Activated T-helper 17 cell treated with anti-CD3 and anti-CD28 coated beads, Interleukin-2, amount 50 U/mL, for 72 hours (primary cell): ENCODE measurements at regions not wholly inside any gene's neighbourhood (a gene's known extent, or its start where the extent isn't known, plus 50 kb on each side); places are given as distances from the start of the nearest gene placed in this dataset.

Source experiments
- ATAC-seq: fragments of 150-1000 bp; cut with Tn5 transposase; replicated peaks from 2 replicates; pipeline ENCODE4 v1.10.0; 2021; ENCODE audit warnings: mild to moderate bottlenecking, moderate library complexity
- H3K27ac Mint-ChIP-seq: one replicate; pipeline ENCODE4 v1.8.0; 2022; ENCODE audit warnings: mixed read lengths
- H3K27me3 Mint-ChIP-seq: one replicate; pipeline ENCODE4 v1.8.0; 2022; ENCODE audit warnings: mixed read lengths
- H3K36me3 Mint-ChIP-seq: one replicate; pipeline ENCODE4 v1.8.0; 2022; ENCODE audit warnings: low read depth, mild to moderate bottlenecking, mixed read lengths
- H3K4me1 Mint-ChIP-seq: one replicate; pipeline ENCODE4 v1.8.0; 2022; ENCODE audit warnings: mixed read lengths
- H3K4me3 Mint-ChIP-seq: one replicate; pipeline ENCODE4 v1.8.0; 2022; ENCODE audit warnings: mild to moderate bottlenecking, mixed read lengths
- H3K9me3 Mint-ChIP-seq: one replicate; pipeline ENCODE4 v1.8.0; 2022; ENCODE audit warnings: mixed read lengths

GRCh38 chr17:63094631-63095030, 128.6 kb downstream of the TANC2 start:
- no peaks in the 10 kb centered on the region for H3K4me1 Mint-ChIP-seq
- no peak overlapping the region for H3K4me3 Mint-ChIP-seq
- ATAC-seq = no peak
- peaks cover 7% of the 10 kb centered on the region for H3K36me3 Mint-ChIP-seq
- H3K9me3 Mint-ChIP-seq = no peaks in the 10 kb centered on the region
- no peak overlapping the region for H3K27ac Mint-ChIP-seq
- no peaks in the 10 kb centered on the region for H3K27me3 Mint-ChIP-seq

GRCh38 chr17:63095459-63095858, 129.4 kb downstream of the TANC2 start:
- Mint-ChIP-seq H3K4me3 (no peak overlapping the region), H3K36me3 (peaks cover 7% of the 10 kb centered on the region), H3K27ac (no peak overlapping the region), H3K4me1 (no peaks in the 10 kb centered on the region), H3K9me3 (no peaks in the 10 kb centered on the region), H3K27me3 (no peaks in the 10 kb centered on the region)
- ATAC-seq = no peak

- Mint-ChIP-seq H3K4me1 (no peaks in the 10 kb centered on the region), H3K36me3 (peaks cover 7% of the 10 kb centered on the region), H3K27ac (no peak overlapping the region), H3K4me3 (no peak overlapping the region), H3K9me3 (no peaks in the 10 kb centered on the region), H3K27me3 (no peaks in the 10 kb centered on the region)
- no peak for ATAC-seq
Observed at GRCh38 chr17:63095879-63096278, 129.8 kb downstream of the TANC2 start.

GRCh38 chr17:63096426-63096825, 130.4 kb downstream of the TANC2 start:
- peaks cover 8% of the 10 kb centered on the region for H3K36me3 Mint-ChIP-seq
- no peak for ATAC-seq
- H3K9me3 Mint-ChIP-seq = no peaks in the 10 kb centered on the region
- H3K27ac Mint-ChIP-seq = no peak overlapping the region
- no peaks in the 10 kb centered on the region for H3K27me3 Mint-ChIP-seq
- no peaks in the 10 kb centered on the region for H3K4me1 Mint-ChIP-seq
- H3K4me3 Mint-ChIP-seq = no peak overlapping the region

GRCh38 chr17:63099425-63099824, 133.4 kb downstream of the TANC2 start:
- no peak overlapping the region for H3K27ac Mint-ChIP-seq
- peaks cover 12% of the 10 kb centered on the region for H3K36me3 Mint-ChIP-seq
- H3K4me1 Mint-ChIP-seq = no peaks in the 10 kb centered on the region
- no peaks in the 10 kb centered on the region for H3K27me3 Mint-ChIP-seq
- no peaks in the 10 kb centered on the region for H3K9me3 Mint-ChIP-seq
- no peak for ATAC-seq
- H3K4me3 Mint-ChIP-seq = no peak overlapping the region

- no peaks in the 10 kb centered on the region for H3K27me3 Mint-ChIP-seq
- no peaks in the 10 kb centered on the region for H3K4me1 Mint-ChIP-seq
- H3K9me3 Mint-ChIP-seq = no peaks in the 10 kb centered on the region
- H3K27ac Mint-ChIP-seq = no peak overlapping the region
- ATAC-seq = no peak
- H3K36me3 Mint-ChIP-seq = peaks cover 12% of the 10 kb centered on the region
- H3K4me3 Mint-ChIP-seq = no peak overlapping the region
Observed at GRCh38 chr17:63102034-63102433, 136.0 kb downstream of the TANC2 start.

- Mint-ChIP-seq H3K4me3 (no peak overlapping the region), H3K27ac (no peak overlapping the region), H3K9me3 (no peaks in the 10 kb centered on the region), H3K27me3 (no peaks in the 10 kb centered on the region), H3K36me3 (peaks cover 6% of the 10 kb centered on the region), H3K4me1 (no peaks in the 10 kb centered on the region)
- no peak for ATAC-seq
Observed at GRCh38 chr17:63106050-63106449, 140.0 kb downstream of the TANC2 start.

- no peak for ATAC-seq
- H3K36me3 Mint-ChIP-seq = no peaks in the 10 kb centered on the region
- H3K4me1 Mint-ChIP-seq = no peaks in the 10 kb centered on the region
- no peak overlapping the region for H3K27ac Mint-ChIP-seq
- no peaks in the 10 kb centered on the region for H3K27me3 Mint-ChIP-seq
- no peaks in the 10 kb centered on the region for H3K9me3 Mint-ChIP-seq
- no peak overlapping the region for H3K4me3 Mint-ChIP-seq
Observed at GRCh38 chr17:63109661-63110060, 143.6 kb downstream of the TANC2 start.

GRCh38 chr17:63113167-63113566, 147.1 kb downstream of the TANC2 start:
- Mint-ChIP-seq H3K27me3 (no peaks in the 10 kb centered on the region), H3K4me3 (no peak overlapping the region), H3K4me1 (no peaks in the 10 kb centered on the region), H3K36me3 (peaks cover 6% of the 10 kb centered on the region), H3K27ac (no peak overlapping the region), H3K9me3 (no peaks in the 10 kb centered on the region)
- ATAC-seq = no peak

- peaks cover 6% of the 10 kb centered on the region for H3K36me3 Mint-ChIP-seq
- no peaks in the 10 kb centered on the region for H3K9me3 Mint-ChIP-seq
- no peaks in the 10 kb centered on the region for H3K4me1 Mint-ChIP-seq
- no peak overlapping the region for H3K4me3 Mint-ChIP-seq
- no peak overlapping the region for H3K27ac Mint-ChIP-seq
- no peak for ATAC-seq
- no peaks in the 10 kb centered on the region for H3K27me3 Mint-ChIP-seq
Observed at GRCh38 chr17:63116228-63116627, 150.2 kb downstream of the TANC2 start.

GRCh38 chr17:63116967-63117830, 151.2 kb downstream of the TANC2 start:
- ATAC-seq = no peak

GRCh38 chr17:63120406-63120805, 154.4 kb downstream of the TANC2 start:
- ATAC-seq = no peak
- Mint-ChIP-seq H3K27ac (no peak overlapping the region), H3K4me3 (no peak overlapping the region), H3K36me3 (peaks cover 6% of the 10 kb centered on the region), H3K4me1 (no peaks in the 10 kb centered on the region), H3K9me3 (no peaks in the 10 kb centered on the region), H3K27me3 (no peaks in the 10 kb centered on the region)

More at GRCh38 chr17:63116967-63117830, 151.2 kb downstream of the TANC2 start:
- no peak overlapping the region for H3K4me3 Mint-ChIP-seq
- no peak overlapping the region for H3K27ac Mint-ChIP-seq
- H3K4me1 Mint-ChIP-seq = no peaks in the 10 kb centered on the region
- H3K9me3 Mint-ChIP-seq = no peaks in the 10 kb centered on the region
- no peaks in the 10 kb centered on the region for H3K27me3 Mint-ChIP-seq
- H3K36me3 Mint-ChIP-seq = peaks cover 6% of the 10 kb centered on the region

- no peak for ATAC-seq
- no peaks in the 10 kb centered on the region for H3K4me1 Mint-ChIP-seq
- no peaks in the 10 kb centered on the region for H3K36me3 Mint-ChIP-seq
- no peaks in the 10 kb centered on the region for H3K27me3 Mint-ChIP-seq
- H3K27ac Mint-ChIP-seq = no peak overlapping the region
- no peaks in the 10 kb centered on the region for H3K9me3 Mint-ChIP-seq
- no peak overlapping the region for H3K4me3 Mint-ChIP-seq
Observed at GRCh38 chr17:63124536-63124935, 158.5 kb downstream of the TANC2 start.

GRCh38 chr17:63124958-63125357, 158.9 kb downstream of the TANC2 start:
- H3K9me3 Mint-ChIP-seq = no peaks in the 10 kb centered on the region
- H3K4me1 Mint-ChIP-seq = no peaks in the 10 kb centered on the region
- no peaks in the 10 kb centered on the region for H3K36me3 Mint-ChIP-seq
- no peak overlapping the region for H3K4me3 Mint-ChIP-seq
- H3K27ac Mint-ChIP-seq = no peak overlapping the region
- H3K27me3 Mint-ChIP-seq = no peaks in the 10 kb centered on the region
- no peak for ATAC-seq

GRCh38 chr17:63125987-63126386, 160.0 kb downstream of the TANC2 start:
- H3K4me1 Mint-ChIP-seq = no peaks in the 10 kb centered on the region
- no peak overlapping the region for H3K27ac Mint-ChIP-seq
- no peaks in the 10 kb centered on the region for H3K27me3 Mint-ChIP-seq

More at GRCh38 chr17:63125987-63126386, 160.0 kb downstream of the TANC2 start:
- H3K36me3 Mint-ChIP-seq = no peaks in the 10 kb centered on the region
- H3K4me3 Mint-ChIP-seq = no peak overlapping the region
- ATAC-seq = no peak
- H3K9me3 Mint-ChIP-seq = no peaks in the 10 kb centered on the region
